Mesothelial cell of epicardium (in vitro differentiated cells): ENCODE measurements at regions not wholly inside any gene's neighbourhood (a gene's known extent, or its start where the extent isn't known, plus 50 kb on each side); places are given as distances from the start of the nearest gene placed in this dataset.

Experiments used
- DNase-seq, 2 experiments: peaks; one replicate each; pipeline ENCODE4 v3.0.0; 2021; ENCODE audit warnings: low spot score in 2 of 2; ENCODE audit not compliant: unreplicated experiment in 2 of 2
- H3K27ac Mint-ChIP-seq: 2 replicates; pipeline ENCODE4 v1.8.0; 2021; ENCODE audit warnings: mixed read lengths
- H3K27me3 Mint-ChIP-seq: 2 replicates; pipeline ENCODE4 v1.8.0; 2021; ENCODE audit warnings: low read depth, mixed read lengths
- H3K36me3 Mint-ChIP-seq: 2 replicates; pipeline ENCODE4 v1.8.0; 2021; ENCODE audit warnings: mixed read lengths
- H3K4me1 Mint-ChIP-seq: 2 replicates; pipeline ENCODE4 v1.8.0; 2021; ENCODE audit warnings: mixed read lengths
- H3K4me3 Mint-ChIP-seq: 2 replicates; pipeline ENCODE4 v1.8.0; 2021; ENCODE audit warnings: mild to moderate bottlenecking, moderate library complexity, mixed read lengths
- H3K9me3 Mint-ChIP-seq: 2 replicates; pipeline ENCODE4 v1.8.0; 2021; ENCODE audit warnings: mixed read lengths
- TF ChIP-seq, protein P1 (sequence below): fragments of 200-600 bp; sonication (generic); IDR thresholded peaks from one replicate; pipeline ENCODE4 v1.5.0; 2021; ENCODE audit warnings: antibody characterized with exemption; ENCODE audit not compliant: unreplicated experiment

DNA sequence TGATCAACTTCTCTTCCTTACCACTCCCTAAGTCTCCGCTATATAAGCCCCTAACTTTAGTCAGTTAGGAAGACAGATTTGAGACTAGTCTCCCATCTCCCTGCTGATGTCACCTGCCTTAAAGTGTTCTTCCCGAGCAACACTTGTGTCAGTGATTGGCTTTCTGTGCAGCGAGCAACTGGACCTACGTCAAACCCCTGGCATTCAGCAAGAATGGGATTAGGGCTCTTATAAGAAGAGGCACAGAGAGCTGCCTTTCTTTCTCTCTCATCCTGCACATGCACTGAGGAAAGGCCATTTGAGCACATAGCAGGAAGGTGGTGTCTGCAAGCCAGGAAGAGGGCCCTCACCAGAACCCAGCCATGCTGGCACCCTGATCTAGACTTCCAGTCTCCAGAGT is 116.6 kb upstream of the THY1 start:
- H3K4me1 Mint-ChIP-seq = no peaks in the 10 kb centered on the region
- peaks cover 3% of the 10 kb centered on the region for H3K27me3 Mint-ChIP-seq

DNA sequence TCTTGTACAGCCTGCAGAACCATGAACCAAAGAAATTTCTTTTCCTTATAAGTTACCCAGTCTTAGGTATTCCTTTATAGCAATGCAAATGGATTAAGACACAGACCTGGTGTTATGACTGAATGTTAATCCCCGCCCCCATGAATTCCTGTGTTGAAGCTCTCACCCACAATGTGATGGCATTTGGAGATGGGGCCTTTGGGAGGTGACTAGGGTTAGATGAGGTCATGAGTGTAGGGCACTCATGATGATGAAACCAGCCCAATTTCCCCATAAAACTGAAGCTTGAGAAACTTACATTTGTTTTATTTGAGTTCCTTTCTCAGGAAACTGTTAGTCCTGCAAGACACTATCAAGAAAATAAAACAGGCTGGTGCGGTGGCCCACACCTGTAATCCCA is 115.8 kb upstream of the THY1 start:
- Mint-ChIP-seq H3K4me1 (peaks cover under 1% of the 10 kb centered on the region), H3K27ac (no peak overlapping the region), H3K9me3 (no peaks in the 10 kb centered on the region), H3K4me3 (no peak overlapping the region), H3K27me3 (peaks cover 5% of the 10 kb centered on the region), H3K36me3 (no peaks in the 10 kb centered on the region)
- TF ChIP-seq, protein P1, sequence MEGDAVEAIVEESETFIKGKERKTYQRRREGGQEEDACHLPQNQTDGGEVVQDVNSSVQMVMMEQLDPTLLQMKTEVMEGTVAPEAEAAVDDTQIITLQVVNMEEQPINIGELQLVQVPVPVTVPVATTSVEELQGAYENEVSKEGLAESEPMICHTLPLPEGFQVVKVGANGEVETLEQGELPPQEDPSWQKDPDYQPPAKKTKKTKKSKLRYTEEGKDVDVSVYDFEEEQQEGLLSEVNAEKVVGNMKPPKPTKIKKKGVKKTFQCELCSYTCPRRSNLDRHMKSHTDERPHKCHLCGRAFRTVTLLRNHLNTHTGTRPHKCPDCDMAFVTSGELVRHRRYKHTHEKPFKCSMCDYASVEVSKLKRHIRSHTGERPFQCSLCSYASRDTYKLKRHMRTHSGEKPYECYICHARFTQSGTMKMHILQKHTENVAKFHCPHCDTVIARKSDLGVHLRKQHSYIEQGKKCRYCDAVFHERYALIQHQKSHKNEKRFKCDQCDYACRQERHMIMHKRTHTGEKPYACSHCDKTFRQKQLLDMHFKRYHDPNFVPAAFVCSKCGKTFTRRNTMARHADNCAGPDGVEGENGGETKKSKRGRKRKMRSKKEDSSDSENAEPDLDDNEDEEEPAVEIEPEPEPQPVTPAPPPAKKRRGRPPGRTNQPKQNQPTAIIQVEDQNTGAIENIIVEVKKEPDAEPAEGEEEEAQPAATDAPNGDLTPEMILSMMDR = no peak
- DNase-seq = no peak

More for the DNA sequence above, 116.6 kb upstream of the THY1 start:
- Mint-ChIP-seq H3K9me3 (no peaks in the 10 kb centered on the region), H3K4me3 (no peak overlapping the region), H3K27ac (no peak overlapping the region), H3K36me3 (no peaks in the 10 kb centered on the region)
- peak in 1 of 2 experiments; percentile 16 for DNase-seq
- TF ChIP-seq, protein P1 = no peak

DNA sequence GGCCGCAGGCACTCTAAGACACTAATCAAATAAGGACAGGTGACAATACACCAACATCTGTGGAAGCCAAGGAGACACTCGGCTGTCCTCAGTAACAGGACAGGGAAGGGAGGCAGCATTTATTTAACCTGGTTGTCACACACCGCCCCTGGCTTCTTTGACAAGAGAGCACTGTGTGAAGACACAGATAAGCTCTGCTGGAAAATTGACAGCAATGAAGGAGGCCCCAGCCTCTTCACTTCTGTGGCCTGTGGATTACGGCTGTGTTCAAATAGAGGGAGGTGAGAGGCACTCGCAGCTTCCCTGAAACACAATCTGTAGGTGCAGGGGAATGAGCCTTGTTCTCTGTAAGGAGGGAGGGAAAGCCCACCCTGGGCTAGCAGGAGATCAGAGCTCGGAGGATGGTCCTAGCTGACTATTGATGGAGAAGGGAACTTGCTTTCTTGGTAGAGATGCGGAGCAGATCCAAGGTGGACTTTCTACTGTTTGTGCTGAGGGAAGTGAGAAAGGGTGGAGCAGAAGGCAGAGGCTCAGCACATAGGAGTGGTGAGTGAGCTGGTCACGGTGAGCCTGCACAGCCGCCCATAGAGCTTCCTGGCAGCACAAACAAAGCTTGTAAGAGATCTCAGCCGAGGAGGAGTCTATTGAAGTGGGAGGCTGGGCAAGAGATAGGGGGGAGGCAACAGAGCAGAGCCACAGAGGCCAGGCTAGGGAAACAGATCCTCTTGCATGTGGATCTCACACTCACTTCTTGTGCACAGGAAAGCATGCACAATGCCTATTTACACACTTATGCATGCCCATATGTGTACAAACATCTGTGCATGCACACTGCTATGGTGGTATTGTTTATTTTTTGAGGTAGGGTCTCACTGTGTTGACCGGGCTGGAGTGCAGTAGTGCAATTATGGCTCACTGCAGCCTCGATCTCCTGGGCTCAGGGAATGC is 114.6 kb upstream of the THY1 start:
- peaks cover 2% of the 10 kb centered on the region for H3K4me1 Mint-ChIP-seq
- no peak for DNase-seq
- no peaks in the 10 kb centered on the region for H3K36me3 Mint-ChIP-seq
- H3K27ac Mint-ChIP-seq = no peak overlapping the region
- H3K4me3 Mint-ChIP-seq = no peak overlapping the region
- no peaks in the 10 kb centered on the region for H3K9me3 Mint-ChIP-seq
- H3K27me3 Mint-ChIP-seq = peaks cover 10% of the 10 kb centered on the region
- TF ChIP-seq, protein P1 = no peak

DNA sequence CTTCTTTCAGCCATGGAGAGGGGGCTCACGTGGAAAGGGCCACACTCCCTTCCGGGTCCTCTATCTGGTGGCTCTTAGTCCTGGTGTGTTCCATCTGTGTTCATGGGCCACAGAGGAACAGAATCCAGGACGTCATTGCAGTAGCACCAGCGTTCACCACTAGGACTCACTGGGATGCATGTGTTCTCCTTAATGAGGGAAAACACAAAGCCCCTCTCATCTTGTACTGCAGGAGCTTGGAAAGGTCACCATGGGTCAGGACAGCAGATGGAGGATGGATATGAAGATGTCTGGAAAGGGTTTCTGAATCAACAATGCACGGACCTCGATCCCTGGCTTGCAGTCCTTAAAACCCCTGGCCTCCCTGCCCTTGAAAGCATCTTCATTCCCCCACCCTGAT is 113.8 kb upstream of the THY1 start:
- H3K27me3 Mint-ChIP-seq = peaks cover 14% of the 10 kb centered on the region
- DNase-seq = no peak
- peaks cover 2% of the 10 kb centered on the region for H3K4me1 Mint-ChIP-seq
- no peaks in the 10 kb centered on the region for H3K36me3 Mint-ChIP-seq
- TF ChIP-seq, protein P1 = no peak
- no peak overlapping the region for H3K4me3 Mint-ChIP-seq
- H3K27ac Mint-ChIP-seq = no peak overlapping the region
- H3K9me3 Mint-ChIP-seq = no peaks in the 10 kb centered on the region

DNA sequence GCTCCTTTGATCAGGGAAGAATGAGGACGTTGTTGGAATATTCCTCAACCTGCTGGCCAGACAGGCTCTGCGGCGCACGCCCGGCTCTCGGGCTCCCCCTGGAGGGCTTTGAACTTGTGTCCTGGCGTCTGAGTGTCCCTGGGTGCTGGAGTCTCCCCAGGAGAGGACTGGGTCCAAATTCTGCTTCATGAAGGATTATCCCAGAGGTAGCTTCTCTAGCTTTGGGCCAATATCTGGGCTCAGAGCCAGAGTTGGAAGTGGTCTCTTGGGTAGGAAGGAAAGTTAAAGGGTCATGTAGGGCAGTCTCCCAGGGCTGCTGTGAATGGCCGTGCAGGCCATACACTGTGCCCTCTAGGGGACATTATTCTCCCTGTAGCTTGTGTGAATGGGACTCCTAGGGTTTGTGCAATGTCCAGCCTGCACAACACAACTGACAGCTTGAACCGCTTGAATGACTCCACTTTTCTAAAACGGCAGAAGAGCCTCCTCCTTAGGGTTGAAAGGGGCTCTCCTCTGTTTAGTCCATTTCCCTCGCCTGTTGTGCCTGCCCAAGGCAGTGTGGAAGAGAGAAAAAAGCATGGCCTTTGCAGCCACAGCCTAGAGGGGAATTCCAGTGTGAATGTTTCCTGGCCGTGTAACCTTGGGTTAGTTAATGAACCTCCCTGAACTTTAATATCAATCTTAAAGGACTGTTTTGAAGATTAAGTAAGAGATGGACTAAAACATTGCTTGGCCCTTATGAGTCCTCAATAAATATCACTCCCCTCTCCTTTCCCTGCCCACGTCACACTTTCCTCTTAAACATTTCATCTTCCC is 111.2 kb upstream of the THY1 start:
- TF ChIP-seq, protein P1 = peak; percentile 74
- H3K27me3 Mint-ChIP-seq = peaks cover 22% of the 10 kb centered on the region
- no peak overlapping the region for H3K4me3 Mint-ChIP-seq
- no peaks in the 10 kb centered on the region for H3K9me3 Mint-ChIP-seq
- DNase-seq = peak; percentile 39 to 83
- peaks cover 2% of the 10 kb centered on the region for H3K4me1 Mint-ChIP-seq
- no peak overlapping the region for H3K27ac Mint-ChIP-seq
- H3K36me3 Mint-ChIP-seq = no peaks in the 10 kb centered on the region
